ENCODE measurements at regions not wholly inside any gene's neighbourhood (a gene's known extent, or its start where the extent isn't known, plus 50 kb on each side); places are given as distances from the start of the nearest gene placed in this dataset.

GRCh38 chr9:134271338-134272301 lies 54.6 kb upstream of the RXRA start:
- Histone ChIP-seq H3K4me1 (ENCODE audit: control insufficient read depth in 4 of 4, insufficient read depth in 4 of 4, low read length in 3 of 4) (peaks cover 9 to 58% (median 52%) of the 10 kb centered on the region in 4 donors), H3K9me3 (ENCODE audit: control insufficient read depth in 4 of 4, low read length in 3 of 4) (no peaks in the 10 kb centered on the region), H3K4me3 (ENCODE audit: low read depth in 1 of 3, low read length in 3 of 3) (no peak overlapping the region), H3K27ac (ENCODE audit: low read depth in 1 of 2, low read length in 2 of 2) (peak overlapping the region in 1 of 2 donors; percentile 20), H3K9ac (ENCODE audit: low read depth in 1 of 2, low read length in 2 of 2) (peak overlapping the region in 1 of 2 donors; percentile 6), H3K36me3 (ENCODE audit: control insufficient read depth in 4 of 4, insufficient read depth in 3 of 4, low read depth in 1 of 4, low read length in 3 of 4) (no peaks in the 10 kb centered on the region), H3K27me3 (ENCODE audit: control insufficient read depth in 4 of 4, insufficient read depth in 4 of 4, low read length in 3 of 4) (no peaks in the 10 kb centered on the region)
- WGBS: 81% methylated on average over 24 of the region's 24 CpGs
- TF ChIP-seq MAX (IDR thresholded peaks at IDR 0.05): no peak
- no peak for TF ChIP-seq SP1 (IDR thresholded peaks at IDR 0.05)
- no peak for TF ChIP-seq REST (IDR thresholded peaks at IDR 0.05)
- TF ChIP-seq FOXA2 (IDR thresholded peaks at IDR 0.05): no peak
- TF ChIP-seq HNF4A (conservative IDR thresholded peaks at IDR 0.05): no peak
- no peak for TF ChIP-seq NR2F2 (IDR thresholded peaks at IDR 0.05)
- no peak for TF ChIP-seq RXRA (IDR thresholded peaks at IDR 0.05)
- no peak for TF ChIP-seq EGR1 (IDR thresholded peaks at IDR 0.05; ENCODE audit: low read depth in 2 of 2)
- no peak for TF ChIP-seq YY1 (IDR thresholded peaks at IDR 0.05)
- TF ChIP-seq GABPA (IDR thresholded peaks at IDR 0.05 in 1 of 2, conservative IDR thresholded peaks at IDR 0.05 in 1 of 2): no peak
- TF ChIP-seq HNF4G (IDR thresholded peaks at IDR 0.05): no peak
- no peak for TF ChIP-seq JUND (IDR thresholded peaks at IDR 0.05)
- TF ChIP-seq FOXA1 (IDR thresholded peaks at IDR 0.05): no peak
- TF ChIP-seq ATF3 (IDR thresholded peaks at IDR 0.05): no peak
- no peak for TF ChIP-seq TAF1 (conservative IDR thresholded peaks at IDR 0.05)
- no peak for TF ChIP-seq ZBTB33 (IDR thresholded peaks at IDR 0.05)
- no peak for TF ChIP-seq RAD21 (IDR thresholded peaks at IDR 0.05)
- TF ChIP-seq CTCF (IDR thresholded peaks at IDR 0.05; ENCODE audit: low read depth, low read length, missing input control): no peak
- DNase-seq (ENCODE audit: low spot score): no peak
